ENCODE measurements at regions not wholly inside any gene's neighbourhood (a gene's known extent, or its start where the extent isn't known, plus 50 kb on each side); places are given as distances from the start of the nearest gene placed in this dataset.

GRCh38 chr5:75824323-75824722, 107.1 kb upstream of the POC5 start:
- no peaks in the 10 kb centered on the region for H3K9me3 ChIP-seq (ENCODE audit: control insufficient read depth, low read depth, low read length)
- H3K4me1 Mint-ChIP-seq, result no peaks in the 10 kb centered on the region
- no peak for TF ChIP-seq CTCF (conservative IDR thresholded peaks at IDR 0.05)
- H3K9ac ChIP-seq (ENCODE audit: extremely low read depth, insufficient read length, low read length), result no peak overlapping the region
- no peak overlapping the region for H2AFZ ChIP-seq (ENCODE audit: low read length)
- H3K18ac ChIP-seq (ENCODE audit: insufficient read length, low read depth, low read length), result no peak overlapping the region
- no peak overlapping the region for H3K27ac ChIP-seq (ENCODE audit: insufficient read length, low read depth, low read length)
- no peak overlapping the region for H3T11ph ChIP-seq (ENCODE audit: low read length)
- H2BK12ac ChIP-seq (ENCODE audit: insufficient read length, low read depth, low read length), result no peak overlapping the region
- H2BK5ac ChIP-seq (ENCODE audit: insufficient read length, low read length), result no peak overlapping the region
- peaks cover 4% of the 10 kb centered on the region; the same call in 1 of the 2 replicates for H3K27me3 Mint-ChIP-seq (ENCODE audit: low read depth)
- H2AK5ac ChIP-seq (ENCODE audit: insufficient read length, low read length), result no peak overlapping the region
- H4K20me1 ChIP-seq (ENCODE audit: control insufficient read depth, insufficient read depth, insufficient read length), result no peaks in the 10 kb centered on the region
- no peak overlapping the region for H2BK120ac ChIP-seq (ENCODE audit: low read depth, low read length, poor library complexity, severe bottlenecking)
- H3K36me3 Mint-ChIP-seq (ENCODE audit: insufficient read depth in 1 of 3, low read depth in 3 of 3), result no peaks in the 10 kb centered on the region
- H3K27me3 ChIP-seq (ENCODE audit: insufficient read depth, low read length), result no peaks in the 10 kb centered on the region
- H3K79me2 ChIP-seq (ENCODE audit: insufficient read depth, low read length), result no peaks in the 10 kb centered on the region
- H4K5ac ChIP-seq (ENCODE audit: insufficient read length, low read depth, low read length), result no peak overlapping the region
- H3K14ac ChIP-seq (ENCODE audit: insufficient read depth, low read length), result no peak overlapping the region
- H2BK20ac ChIP-seq (ENCODE audit: low read depth, low read length, poor library complexity, severe bottlenecking), result no peak overlapping the region
- no peak overlapping the region for H3K23ac ChIP-seq (ENCODE audit: insufficient read length, low read depth, low read length)
- no peak overlapping the region for H3K27ac Mint-ChIP-seq
- no peaks in the 10 kb centered on the region for H3K23me2 ChIP-seq (ENCODE audit: insufficient read length, low read depth, low read length, poor library complexity, severe bottlenecking)
- no peak overlapping the region for H4K91ac ChIP-seq (ENCODE audit: insufficient read length, low read depth, low read length)
- H2BK15ac ChIP-seq (ENCODE audit: low read depth, low read length), result no peak overlapping the region
- no peak overlapping the region for H3K4me2 ChIP-seq (ENCODE audit: insufficient read depth, insufficient read length, low read length)
- H3K56ac ChIP-seq (ENCODE audit: insufficient read length, low read depth, low read length), result no peak overlapping the region
- no peaks in the 10 kb centered on the region for H3K4me1 ChIP-seq (ENCODE audit: insufficient read depth, low read length)
- peaks cover 2 to 30% of the 10 kb centered on the region in 2 experiments; a peak in 3 of 5 replicates for H3K9me3 Mint-ChIP-seq
- no peak overlapping the region for H4K8ac ChIP-seq (replicated peaks; ENCODE audit: insufficient read length, low read depth, low read length)
- H3K4me3 Mint-ChIP-seq, result no peak overlapping the region
- DNase-seq, result no peak
- no peak overlapping the region for H3K4ac ChIP-seq (ENCODE audit: low read depth, low read length)
- no CpG with 5 or more reads among the region's 1 CpG for WGBS (ENCODE audit: extremely low coverage, insufficient read length, low lambda C conversion rate)
- H3K79me1 ChIP-seq (ENCODE audit: insufficient read depth, low read depth, low read length, poor library complexity, severe bottlenecking), result no peaks in the 10 kb centered on the region

Data from H9 (cell line).